GM19463 (cell line): ENCODE measurements at regions not wholly inside any gene's neighbourhood (a gene's known extent, or its start where the extent isn't known, plus 50 kb on each side); places are given as distances from the start of the nearest gene placed in this dataset.
A peak's percentile ranks its signal among the peaks of the same experiment; 100 is the strongest.
"Not testable (repeated sequence)": the region's sequence is repeated elsewhere in the genome, so short reads cannot be mapped to it uniquely, and the experiment has no call there.

Experiments used
- ATAC-seq: cut with Tn5 transposase; IDR thresholded peaks from one replicate; pipeline ENCODE4 v1.9.1; 2021; ENCODE audit warnings: mild to moderate bottlenecking, moderate library complexity; ENCODE audit not compliant: unreplicated experiment

GRCh38 chr3:177687291-177687690, 490.0 kb upstream of the TBL1XR1 start:
- ATAC-seq: no peak

- ATAC-seq: no peak
These were observed 490.9 kb upstream of the TBL1XR1 start for GRCh38 chr3:177688152-177688551.

GRCh38 chr3:177689077-177689476, 491.8 kb upstream of the TBL1XR1 start:
- ATAC-seq: no peak

GRCh38 chr3:177689869-177690268, 492.6 kb upstream of the TBL1XR1 start:
- no peak for ATAC-seq

GRCh38 chr3:177690306-177690705, 493.0 kb upstream of the TBL1XR1 start:
- ATAC-seq: no peak

- no peak for ATAC-seq
These were observed 495.2 kb upstream of the TBL1XR1 start for GRCh38 chr3:177692304-177692975.

- no peak for ATAC-seq
These were observed 496.5 kb upstream of the TBL1XR1 start for GRCh38 chr3:177693616-177694264.

- ATAC-seq: peak; percentile 70
These were observed 497.0 kb upstream of the TBL1XR1 start for GRCh38 chr3:177694316-177694715.

- ATAC-seq: no peak
These were observed 497.7 kb upstream of the TBL1XR1 start for GRCh38 chr3:177694951-177695350.

- ATAC-seq: no peak
These were observed 502.8 kb upstream of the TBL1XR1 start for GRCh38 chr3:177700117-177700516.

- ATAC-seq: no peak
These were observed 506.5 kb upstream of the TBL1XR1 start for GRCh38 chr3:177703788-177704187.

GRCh38 chr3:177705976-177706823, 508.9 kb upstream of the TBL1XR1 start:
- no peak for ATAC-seq

- ATAC-seq: not testable (repeated sequence)
These were observed 512.2 kb upstream of the TBL1XR1 start for GRCh38 chr3:177709470-177709869.

GRCh38 chr3:177710506-177710905, 513.2 kb upstream of the TBL1XR1 start:
- ATAC-seq: no peak

GRCh38 chr3:177711637-177712036, 514.4 kb upstream of the TBL1XR1 start:
- ATAC-seq: no peak

- ATAC-seq: no peak
These were observed 516.9 kb upstream of the TBL1XR1 start for GRCh38 chr3:177713928-177714900.

GRCh38 chr3:177714945-177715344, 517.7 kb upstream of the TBL1XR1 start:
- ATAC-seq: no peak

GRCh38 chr3:177715980-177716379, 518.7 kb upstream of the TBL1XR1 start:
- ATAC-seq: no peak

GRCh38 chr3:177720927-177721326, 523.6 kb upstream of the TBL1XR1 start:
- ATAC-seq: not testable (repeated sequence)
